PFSK-1 (cell line): ENCODE measurements at regions not wholly inside any gene's neighbourhood (a gene's known extent, or its start where the extent isn't known, plus 50 kb on each side); places are given as distances from the start of the nearest gene placed in this dataset.

Source experiments
- FOXP2 ChIP-seq: optimal IDR thresholded peaks from 2 replicates; pipeline ENCODE3; 2011; ENCODE audit warnings: borderline replicate concordance, control low read depth, inconsistent platforms; ENCODE audit not compliant: insufficient read depth; ENCODE audit errors: extremely low read length, extremely low read depth
- POLR2AphosphoS5 ChIP-seq: IDR thresholded peaks from 2 replicates; pipeline ENCODE4 v1.6.1; 2012; ENCODE audit warnings: low read depth, mild to moderate bottlenecking, control low read depth, low read length, moderate library complexity
- REST ChIP-seq, 2 experiments: IDR thresholded peaks; 2 replicates each; pipeline versions ENCODE4 v1.6.1 to v1.8.0; 2011 to 2012; ENCODE audit warnings: low read depth in 2 of 2, low read length in 2 of 2, control low read depth in 1 of 2, inconsistent platforms in 1 of 2, mild to moderate bottlenecking in 1 of 2, moderate library complexity in 1 of 2; ENCODE audit not compliant: insufficient read depth in 1 of 2
- SIN3A ChIP-seq: IDR thresholded peaks from 2 replicates; pipeline ENCODE4 v1.6.1; 2012; ENCODE audit warnings: mild to moderate bottlenecking, low read length, moderate library complexity, borderline replicate concordance; ENCODE audit not compliant: insufficient read depth
- TAF1 ChIP-seq: IDR thresholded peaks from 2 replicates; pipeline ENCODE4 v1.6.1; 2012; ENCODE audit warnings: low read length, control low read depth, borderline replicate concordance; ENCODE audit not compliant: insufficient read depth

- TF ChIP-seq POLR2AphosphoS5 (no peak), TAF1 (no peak), SIN3A (no peak), REST (IDR thresholded peaks at IDR 0.05; ENCODE audit: insufficient read depth in 1 of 2, low read depth in 2 of 2, low read length in 2 of 2) (no peak), FOXP2 (no peak)
These were observed 52.5 kb upstream of the PITX2 start for GRCh38 chr4:110675426-110675825.
